ENCODE measurements at regions not wholly inside any gene's neighbourhood (a gene's known extent, or its start where the extent isn't known, plus 50 kb on each side); places are given as distances from the start of the nearest gene placed in this dataset.

DNA sequence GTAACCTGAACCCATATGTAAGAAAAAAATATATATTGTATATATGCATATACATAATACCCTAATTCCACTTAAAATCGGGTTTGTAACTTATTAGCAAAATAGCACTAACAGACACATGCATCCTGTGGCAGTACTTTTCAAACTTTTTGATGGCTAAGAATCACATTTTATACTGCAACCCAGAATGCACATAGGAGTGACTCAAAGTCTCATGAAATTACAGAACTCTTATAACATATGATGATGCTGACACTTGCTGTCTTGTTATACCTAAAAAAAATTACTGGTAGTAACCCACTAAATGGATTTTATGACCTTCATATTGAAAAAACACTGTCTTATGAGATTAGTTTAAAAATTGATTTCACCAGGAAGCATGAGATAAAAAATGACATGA is 152.4 kb upstream of the FRMD4B start:
- TF ChIP-seq, protein P1, sequence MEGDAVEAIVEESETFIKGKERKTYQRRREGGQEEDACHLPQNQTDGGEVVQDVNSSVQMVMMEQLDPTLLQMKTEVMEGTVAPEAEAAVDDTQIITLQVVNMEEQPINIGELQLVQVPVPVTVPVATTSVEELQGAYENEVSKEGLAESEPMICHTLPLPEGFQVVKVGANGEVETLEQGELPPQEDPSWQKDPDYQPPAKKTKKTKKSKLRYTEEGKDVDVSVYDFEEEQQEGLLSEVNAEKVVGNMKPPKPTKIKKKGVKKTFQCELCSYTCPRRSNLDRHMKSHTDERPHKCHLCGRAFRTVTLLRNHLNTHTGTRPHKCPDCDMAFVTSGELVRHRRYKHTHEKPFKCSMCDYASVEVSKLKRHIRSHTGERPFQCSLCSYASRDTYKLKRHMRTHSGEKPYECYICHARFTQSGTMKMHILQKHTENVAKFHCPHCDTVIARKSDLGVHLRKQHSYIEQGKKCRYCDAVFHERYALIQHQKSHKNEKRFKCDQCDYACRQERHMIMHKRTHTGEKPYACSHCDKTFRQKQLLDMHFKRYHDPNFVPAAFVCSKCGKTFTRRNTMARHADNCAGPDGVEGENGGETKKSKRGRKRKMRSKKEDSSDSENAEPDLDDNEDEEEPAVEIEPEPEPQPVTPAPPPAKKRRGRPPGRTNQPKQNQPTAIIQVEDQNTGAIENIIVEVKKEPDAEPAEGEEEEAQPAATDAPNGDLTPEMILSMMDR (IDR thresholded peaks at IDR 0.05; ENCODE audit: insufficient read depth, low read depth, low read length), result no peak
- POLR2A ChIA-PET, result no interaction called here
- Histone ChIP-seq H3K36me3 (ENCODE audit: control insufficient read depth, insufficient read depth, low read length) (no peaks in the 10 kb centered on the region), H3K4me3 (ENCODE audit: low read depth, low read length) (no peak overlapping the region), H3K27me3 (ENCODE audit: control insufficient read depth, insufficient read depth, low read length) (peaks cover 14% of the 10 kb centered on the region)
- DNase-seq (ENCODE audit: low read depth), result no peak
- CTCF ChIA-PET, result no interaction called here

DNA sequence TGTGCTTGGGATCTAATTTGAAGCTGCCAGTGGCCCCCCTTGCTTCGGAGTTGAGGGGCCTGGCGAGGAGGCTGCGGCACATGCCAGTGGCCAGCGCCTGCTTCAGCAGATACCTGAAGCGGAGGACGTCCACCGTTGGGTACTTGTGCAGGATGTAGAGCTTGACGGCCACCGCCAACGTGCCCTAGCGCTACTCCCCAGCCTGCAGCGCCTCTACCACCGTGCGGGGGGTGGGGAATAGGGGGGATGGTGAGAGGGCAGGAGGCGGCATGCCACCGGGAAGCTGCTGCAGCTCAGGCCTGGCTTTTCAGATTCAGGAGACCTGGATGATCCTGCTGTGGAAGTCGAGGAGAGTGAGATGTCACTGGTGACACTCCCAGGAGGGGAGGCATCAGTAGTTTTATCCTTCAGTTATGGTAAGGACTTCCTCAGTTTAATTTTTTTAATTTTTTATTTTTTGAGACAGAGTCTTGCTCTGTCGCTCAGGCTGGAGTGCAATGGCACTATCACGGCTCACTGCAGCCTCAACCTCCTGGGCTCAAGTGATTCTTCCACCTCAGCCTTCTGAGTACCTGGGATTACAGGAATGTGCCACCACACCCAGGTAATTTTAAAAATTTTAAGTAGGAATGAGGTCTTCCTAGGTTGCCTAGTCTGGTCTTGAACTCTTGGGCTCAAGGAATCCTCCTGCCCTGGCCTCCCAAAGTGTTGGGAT is 150.6 kb upstream of the FRMD4B start:
- Histone ChIP-seq H3K4me3 (ENCODE audit: low read depth, low read length) (no peak overlapping the region), H3K36me3 (ENCODE audit: control insufficient read depth, insufficient read depth, low read length) (no peaks in the 10 kb centered on the region; the same call in 1 of the 2 replicates), H3K27me3 (ENCODE audit: control insufficient read depth, insufficient read depth, low read length) (peaks cover 8% of the 10 kb centered on the region)
- ChIA-PET POLR2A (no interaction called here), CTCF (no interaction called here)
- DNase-seq (ENCODE audit: low read depth), result no peak
- TF ChIP-seq, protein P1 (IDR thresholded peaks at IDR 0.05; ENCODE audit: insufficient read depth, low read depth, low read length), result no peak

- Histone ChIP-seq H3K36me3 (ENCODE audit: control insufficient read depth, insufficient read depth, low read length) (no peaks in the 10 kb centered on the region; the same call in 1 of the 2 replicates), H3K27me3 (ENCODE audit: control insufficient read depth, insufficient read depth, low read length) (peaks cover 2% of the 10 kb centered on the region)
- CTCF ChIA-PET, result no interaction called here
These were observed 149.7 kb upstream of the FRMD4B start for GRCh38 chr3:69535613-69536012.

DNA sequence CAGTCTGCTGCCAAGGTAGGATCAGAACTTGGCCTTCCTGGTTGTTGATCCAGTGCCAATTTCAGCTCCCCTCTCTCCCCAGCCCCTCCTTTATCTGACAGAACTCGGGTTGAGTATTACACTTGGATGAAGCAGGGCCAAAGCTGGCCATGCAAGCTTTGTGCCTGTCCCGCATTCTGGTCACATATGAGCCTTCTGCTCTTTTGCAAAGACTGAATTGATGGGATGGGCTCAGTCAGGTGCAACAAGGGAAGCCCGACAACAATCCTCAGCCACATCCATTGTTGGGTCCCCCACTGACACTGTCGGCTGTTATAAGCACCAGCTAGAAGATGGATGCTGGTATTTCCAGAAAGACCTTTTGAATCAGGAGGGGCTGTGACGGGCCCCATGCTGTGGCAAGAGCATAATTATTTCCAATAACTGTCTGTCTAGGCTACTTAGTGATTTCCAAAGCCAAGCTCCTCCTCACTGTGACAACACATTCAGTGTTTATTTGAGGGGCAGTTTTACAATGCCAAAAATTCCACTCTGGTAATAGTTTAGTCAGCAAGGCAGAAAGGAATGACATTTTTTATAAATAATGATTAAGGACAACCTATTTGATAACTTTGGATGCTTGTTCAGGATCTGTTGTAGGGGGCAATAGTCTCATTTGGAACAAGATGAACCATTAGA is 146.8 kb upstream of the FRMD4B start:
- ChIA-PET CTCF (no interaction called here), POLR2A (no interaction called here)
- peaks cover 1% of the 10 kb centered on the region; the same call in 1 of the 2 replicates for H3K27me3 ChIP-seq (ENCODE audit: control insufficient read depth, insufficient read depth, low read length)

More at GRCh38 chr3:69535613-69536012, 149.7 kb upstream of the FRMD4B start:
- POLR2A ChIA-PET, result no interaction called here
- no peak for DNase-seq (ENCODE audit: low read depth)
- TF ChIP-seq, protein P1 (IDR thresholded peaks at IDR 0.05; ENCODE audit: insufficient read depth, low read depth, low read length), result no peak
- H3K4me3 ChIP-seq (ENCODE audit: low read depth, low read length), result no peak overlapping the region

More for the DNA sequence above, 146.8 kb upstream of the FRMD4B start:
- no peaks in the 10 kb centered on the region; the same call in 1 of the 2 replicates for H3K36me3 ChIP-seq (ENCODE audit: control insufficient read depth, insufficient read depth, low read length)
- TF ChIP-seq, protein P1 (IDR thresholded peaks at IDR 0.05; ENCODE audit: insufficient read depth, low read depth, low read length), result no peak
- H3K4me3 ChIP-seq (ENCODE audit: low read depth, low read length), result no peak overlapping the region
- DNase-seq (ENCODE audit: low read depth), result no peak
